GM23338 (cell line): ENCODE measurements at regions not wholly inside any gene's neighbourhood (a gene's known extent, or its start where the extent isn't known, plus 50 kb on each side); places are given as distances from the start of the nearest gene placed in this dataset.

ENCODE experiments used
- ATAC-seq: fragments of 200-7000 bp; cut with Tn5 transposase; 3 replicates; pipeline ENCODE4 v1.9.1; 2020
- DNase-seq: peaks from one replicate; pipeline ENCODE4 v3.0.0-alpha.2; 2015; ENCODE audit warnings: low spot score
- H2AFZ ChIP-seq: fragments of 200-600 bp; sonication (generic); 2 replicates; pipeline ENCODE4 v1.8.0; 2016; ENCODE audit warnings: antibody characterized with exemption, mild to moderate bottlenecking, moderate library complexity
- H3F3A ChIP-seq: fragments of 200-600 bp; sonication (generic); replicated peaks from 2 replicates; pipeline ENCODE4 v1.8.0; 2017; ENCODE audit warnings: antibody characterized with exemption, mixed run types, low read depth
- H3K27ac ChIP-seq: fragments of 200-600 bp; sonication (generic); 2 replicates; pipeline ENCODE4 v1.6.1; 2016; ENCODE audit warnings: low read depth
- H3K27me3 ChIP-seq: fragments of 200-600 bp; sonication (generic); 2 replicates; pipeline ENCODE4 v1.8.0; 2016; ENCODE audit warnings: mild to moderate bottlenecking, mixed run types, moderate library complexity; ENCODE audit not compliant: insufficient read depth
- H3K36me3 ChIP-seq: fragments of 200-600 bp; sonication (generic); 2 replicates; pipeline ENCODE4 v1.8.0; 2016; ENCODE audit warnings: mild to moderate bottlenecking; ENCODE audit not compliant: insufficient read depth
- H3K4me1 ChIP-seq: fragments of 200-600 bp; sonication (generic); 2 replicates; pipeline ENCODE4 v1.8.0; 2016; ENCODE audit warnings: mild to moderate bottlenecking, moderate library complexity; ENCODE audit not compliant: insufficient read depth
- H3K4me2 ChIP-seq: fragments of 200-600 bp; sonication (generic); 2 replicates; pipeline ENCODE4 v1.7.1; 2017; ENCODE audit warnings: mixed run types
- H3K4me3 ChIP-seq: fragments of 200-600 bp; sonication (generic); 2 replicates; pipeline ENCODE4 v1.6.1; 2016; ENCODE audit warnings: mixed run types
- H3K79me2 ChIP-seq: fragments of 200-600 bp; sonication (generic); replicated peaks from 2 replicates; pipeline ENCODE4 v1.8.0; 2017; ENCODE audit warnings: mild to moderate bottlenecking; ENCODE audit not compliant: insufficient read depth
- H3K9me2 ChIP-seq: fragments of 200-600 bp; sonication (generic); 2 replicates; pipeline ENCODE4 v1.8.0; 2017; ENCODE audit not compliant: insufficient read depth
- H4K20me1 ChIP-seq: fragments of 200-600 bp; sonication (generic); replicated peaks from 2 replicates; pipeline ENCODE4 v1.8.0; 2017; ENCODE audit warnings: mild to moderate bottlenecking; ENCODE audit not compliant: insufficient read depth
- H3K27ac Mint-ChIP-seq: 2 replicates; pipeline ENCODE4 v1.8.0; 2020; ENCODE audit warnings: inconsistent platforms, mild to moderate bottlenecking, moderate library complexity, mixed read lengths
- H3K27me3 Mint-ChIP-seq: 3 replicates; pipeline ENCODE4 v1.8.0; 2022; ENCODE audit warnings: low read depth, mild to moderate bottlenecking, moderate library complexity, mixed read lengths, inconsistent platforms; ENCODE audit not compliant: insufficient read depth, poor library complexity
- H3K36me3 Mint-ChIP-seq: 3 replicates; pipeline ENCODE4 v1.8.0; 2021; ENCODE audit warnings: low read depth, mild to moderate bottlenecking, inconsistent platforms, moderate library complexity, mixed read lengths
- H3K4me1 Mint-ChIP-seq: 3 replicates; pipeline ENCODE4 v1.8.0; 2020; ENCODE audit warnings: mild to moderate bottlenecking, inconsistent platforms, mixed read lengths
- H3K4me3 Mint-ChIP-seq: 3 replicates; pipeline ENCODE4 v1.8.0; 2021; ENCODE audit warnings: moderate library complexity, mild to moderate bottlenecking, inconsistent platforms, mixed read lengths
- H3K9me3 Mint-ChIP-seq: 3 replicates; pipeline ENCODE4 v1.8.0; 2020; ENCODE audit warnings: moderate library complexity, mild to moderate bottlenecking, inconsistent platforms, mixed read lengths
- CTCF ChIP-seq, 2 experiments: fragments of 200-600 bp in 1 of 2; sonication (generic) in 1 of 2; conservative IDR thresholded peaks; 2 replicates each; pipeline versions ENCODE4 v1.5.1 to v1.6.1; 2016 to 2017; ENCODE audit warnings: antibody characterized with exemption in 2 of 2, low read depth in 2 of 2, mild to moderate bottlenecking in 2 of 2, moderate library complexity in 1 of 2
- ETS1 ChIP-seq: IDR thresholded peaks from 2 replicates; pipeline ENCODE4 v1.6.1; 2016; ENCODE audit warnings: antibody characterized with exemption
- EZH2phosphoT487 ChIP-seq: fragments of 200-600 bp; sonication (generic); IDR thresholded peaks from one replicate; pipeline ENCODE4 v1.8.1; 2018; ENCODE audit warnings: antibody characterized with exemption; ENCODE audit not compliant: unreplicated experiment
- JUNB ChIP-seq: IDR thresholded peaks from one replicate; pipeline ENCODE4 v1.6.1; 2016; ENCODE audit warnings: antibody characterized with exemption; ENCODE audit not compliant: unreplicated experiment
- REST ChIP-seq: IDR thresholded peaks from one replicate; pipeline ENCODE4 v1.6.1; 2018; ENCODE audit warnings: antibody characterized with exemption; ENCODE audit not compliant: unreplicated experiment
- ZNF114 ChIP-seq: fragments of 250-450 bp; sonication (Bioruptor Pico); IDR thresholded peaks from 2 replicates; pipeline ENCODE4 v1.5.0; 2020; ENCODE audit warnings: mild to moderate bottlenecking, moderate library complexity
- ZNF331 ChIP-seq: fragments of 250-450 bp; sonication (Bioruptor Pico); IDR thresholded peaks from 2 replicates; pipeline ENCODE4 v1.5.0; 2020; ENCODE audit warnings: low read depth, mild to moderate bottlenecking, moderate library complexity

- TF ChIP-seq ZNF114 (CRISPR knock-in tag), result no peak
- TF ChIP-seq ZNF331 (CRISPR knock-in tag), result no peak
- no peak for TF ChIP-seq ETS1
- no peak for TF ChIP-seq CTCF (conservative IDR thresholded peaks at IDR 0.05; ENCODE audit: low read depth in 2 of 2)
Measured at GRCh38 chr5:85452322-85453025, 1067.8 kb upstream of the EDIL3 start (continued).

- no peak overlapping the region for H3K4me3 Mint-ChIP-seq
- no peaks in the 10 kb centered on the region for H3K36me3 Mint-ChIP-seq
- Histone ChIP-seq H3F3A (no peaks in the 10 kb centered on the region), H3K4me2 (no peak overlapping the region), H3K27ac (no peak overlapping the region), H3K27me3 (no peaks in the 10 kb centered on the region), H3K9me2 (no peaks in the 10 kb centered on the region), H3K79me2 (no peaks in the 10 kb centered on the region), H4K20me1 (no peaks in the 10 kb centered on the region), H3K4me1 (no peaks in the 10 kb centered on the region), H2AFZ (no peak overlapping the region), H3K4me3 (no peak overlapping the region), H3K36me3 (no peaks in the 10 kb centered on the region)
- no peaks in the 10 kb centered on the region for H3K27me3 Mint-ChIP-seq
- ATAC-seq, result no peak
- H3K9me3 Mint-ChIP-seq, result no peaks in the 10 kb centered on the region; the same call in 2 of the 3 replicates
- TF ChIP-seq EZH2phosphoT487, result no peak
- no peak for TF ChIP-seq JUNB
- H3K4me1 Mint-ChIP-seq, result no peaks in the 10 kb centered on the region
- H3K27ac Mint-ChIP-seq, result peak overlapping the region; percentile 40
- DNase-seq, result no peak
Measured at GRCh38 chr5:85453026-85453349, 1068.3 kb upstream of the EDIL3 start.

GRCh38 chr5:85458319-85458718 is 1073.6 kb upstream of the EDIL3 start:
- H3K4me1 Mint-ChIP-seq, result no peaks in the 10 kb centered on the region
- no peak overlapping the region for H3K4me3 Mint-ChIP-seq
- Histone ChIP-seq H3K27me3 (no peaks in the 10 kb centered on the region), H3K79me2 (no peaks in the 10 kb centered on the region), H4K20me1 (no peaks in the 10 kb centered on the region), H3K4me1 (no peaks in the 10 kb centered on the region), H3K4me2 (no peak overlapping the region), H3K4me3 (no peak overlapping the region), H2AFZ (no peak overlapping the region), H3K9me2 (no peaks in the 10 kb centered on the region), H3F3A (no peaks in the 10 kb centered on the region), H3K27ac (no peak overlapping the region), H3K36me3 (0 out of 2 replicates have a peak, but pooled peaks cover 4% of the 10 kb centered on the region)
- H3K27me3 Mint-ChIP-seq, result no peaks in the 10 kb centered on the region
- no peak for ATAC-seq
- DNase-seq, result no peak
- H3K9me3 Mint-ChIP-seq, result no peaks in the 10 kb centered on the region; the same call in 2 of the 3 replicates
- H3K36me3 Mint-ChIP-seq, result no peaks in the 10 kb centered on the region
- peak overlapping the region; percentile 48; the same call in 1 of the 2 replicates for H3K27ac Mint-ChIP-seq
- no peak for TF ChIP-seq REST
